ENCODE measurements at regions not wholly inside any gene's neighbourhood (a gene's known extent, or its start where the extent isn't known, plus 50 kb on each side); places are given as distances from the start of the nearest gene placed in this dataset.

DNA sequence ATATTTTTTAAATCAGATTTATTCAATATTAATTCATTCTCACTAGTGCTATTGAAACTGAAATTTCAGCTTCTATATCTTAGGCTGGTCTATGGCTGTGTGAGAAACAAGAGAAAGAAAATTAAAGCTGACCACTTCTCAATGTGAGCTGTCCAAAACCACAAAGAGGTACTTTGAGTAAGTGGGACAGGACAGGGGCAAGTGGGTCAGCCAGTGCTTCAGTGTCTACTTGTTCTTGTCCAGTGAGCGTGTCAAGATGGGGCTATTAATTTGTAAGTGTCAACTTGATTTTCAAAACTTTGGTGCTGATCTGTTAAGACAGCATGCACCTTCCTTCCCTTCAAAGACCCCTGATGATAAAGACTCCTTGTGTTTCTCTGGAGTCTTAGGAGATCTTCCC, 533.9 kb downstream of the PLPP3 start:
- no peaks in the 10 kb centered on the region for H3K36me3 ChIP-seq (replicated peaks in 1 of 2; ENCODE audit: control insufficient read depth in 1 of 2, insufficient read depth in 2 of 2, low read length in 2 of 2)
- no peak for DNase-seq
- no peaks in the 10 kb centered on the region for H3K9me3 ChIP-seq (replicated peaks in 1 of 2; ENCODE audit: control insufficient read depth in 1 of 2, insufficient read depth in 1 of 2, low read length in 2 of 2)
- intact Hi-C loops (cut with micrococcal nuclease): no loop called here
- H3K4me2 ChIP-seq (replicated peaks; ENCODE audit: extremely low read depth, low read length, poor library complexity, severe bottlenecking): no peak overlapping the region
- H3K4me1 Mint-ChIP-seq: no peaks in the 10 kb centered on the region
- H3K27ac Mint-ChIP-seq: no peak overlapping the region
- TF ChIP-seq, protein P1, sequence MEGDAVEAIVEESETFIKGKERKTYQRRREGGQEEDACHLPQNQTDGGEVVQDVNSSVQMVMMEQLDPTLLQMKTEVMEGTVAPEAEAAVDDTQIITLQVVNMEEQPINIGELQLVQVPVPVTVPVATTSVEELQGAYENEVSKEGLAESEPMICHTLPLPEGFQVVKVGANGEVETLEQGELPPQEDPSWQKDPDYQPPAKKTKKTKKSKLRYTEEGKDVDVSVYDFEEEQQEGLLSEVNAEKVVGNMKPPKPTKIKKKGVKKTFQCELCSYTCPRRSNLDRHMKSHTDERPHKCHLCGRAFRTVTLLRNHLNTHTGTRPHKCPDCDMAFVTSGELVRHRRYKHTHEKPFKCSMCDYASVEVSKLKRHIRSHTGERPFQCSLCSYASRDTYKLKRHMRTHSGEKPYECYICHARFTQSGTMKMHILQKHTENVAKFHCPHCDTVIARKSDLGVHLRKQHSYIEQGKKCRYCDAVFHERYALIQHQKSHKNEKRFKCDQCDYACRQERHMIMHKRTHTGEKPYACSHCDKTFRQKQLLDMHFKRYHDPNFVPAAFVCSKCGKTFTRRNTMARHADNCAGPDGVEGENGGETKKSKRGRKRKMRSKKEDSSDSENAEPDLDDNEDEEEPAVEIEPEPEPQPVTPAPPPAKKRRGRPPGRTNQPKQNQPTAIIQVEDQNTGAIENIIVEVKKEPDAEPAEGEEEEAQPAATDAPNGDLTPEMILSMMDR (IDR thresholded peaks at IDR 0.05): no peak
- H3K4me3 ChIP-seq (replicated peaks in 1 of 3; ENCODE audit: low read depth in 2 of 3, low read length in 3 of 3): no peak overlapping the region
- H3K79me2 ChIP-seq (ENCODE audit: insufficient read depth, low read length): no peaks in the 10 kb centered on the region
- H3K9me3 Mint-ChIP-seq: peaks cover 0 to 8% (median 0%) of the 10 kb centered on the region in 7 donors
- H3K27me3 ChIP-seq (ENCODE audit: control insufficient read depth in 2 of 2, insufficient read depth in 2 of 2, low read length in 2 of 2): no peaks in the 10 kb centered on the region
- WGBS (ENCODE audit: insufficient coverage): no CpG with 5 or more reads among the region's 1 CpG
- no peak overlapping the region for H3K9ac ChIP-seq (ENCODE audit: insufficient read depth, low read length, poor library complexity, severe bottlenecking)
- no peaks in the 10 kb centered on the region for H3K36me3 Mint-ChIP-seq
- H4K20me1 ChIP-seq (ENCODE audit: insufficient read depth, low read length): no peaks in the 10 kb centered on the region
- no peak overlapping the region for H3K27ac ChIP-seq (ENCODE audit: low read depth in 1 of 2, low read length in 2 of 2)
- H3K27me3 Mint-ChIP-seq (ENCODE audit: low read depth in 3 of 3): peaks cover 0 to 6% (median 2%) of the 10 kb centered on the region in 3 donors
- H3K4me1 ChIP-seq (ENCODE audit: control insufficient read depth in 1 of 2, insufficient read depth in 2 of 2, low read length in 2 of 2): no peaks in the 10 kb centered on the region
- no peak overlapping the region for H2AFZ ChIP-seq (ENCODE audit: insufficient read depth, low read depth, low read length, poor library complexity, severe bottlenecking)
- H3K4me3 Mint-ChIP-seq: no peak overlapping the region

GRCh38 chr1:56045062-56045461, 534.3 kb downstream of the PLPP3 start:
- WGBS (ENCODE audit: insufficient coverage): no CpG with 5 or more reads among the region's 3 CpGs
- Histone ChIP-seq H3K79me2 (ENCODE audit: insufficient read depth, low read length) (no peaks in the 10 kb centered on the region), H3K9ac (ENCODE audit: insufficient read depth, low read length, poor library complexity, severe bottlenecking) (no peak overlapping the region), H3K4me2 (replicated peaks; ENCODE audit: extremely low read depth, low read length, poor library complexity, severe bottlenecking) (no peak overlapping the region), H3K9me3 (replicated peaks in 1 of 2; ENCODE audit: control insufficient read depth in 1 of 2, insufficient read depth in 1 of 2, low read length in 2 of 2) (no peaks in the 10 kb centered on the region), H2AFZ (ENCODE audit: insufficient read depth, low read depth, low read length, poor library complexity, severe bottlenecking) (no peak overlapping the region), H3K4me1 (ENCODE audit: control insufficient read depth in 1 of 2, insufficient read depth in 2 of 2, low read length in 2 of 2) (no peaks in the 10 kb centered on the region), H3K36me3 (replicated peaks in 1 of 2; ENCODE audit: control insufficient read depth in 1 of 2, insufficient read depth in 2 of 2, low read length in 2 of 2) (no peaks in the 10 kb centered on the region), H4K20me1 (ENCODE audit: insufficient read depth, low read length) (no peaks in the 10 kb centered on the region), H3K27me3 (ENCODE audit: control insufficient read depth in 2 of 2, insufficient read depth in 2 of 2, low read length in 2 of 2) (no peaks in the 10 kb centered on the region), H3K4me3 (replicated peaks in 1 of 3; ENCODE audit: low read depth in 2 of 3, low read length in 3 of 3) (no peak overlapping the region), H3K27ac (ENCODE audit: low read depth in 1 of 2, low read length in 2 of 2) (no peak overlapping the region)
- TF ChIP-seq, protein P1 (IDR thresholded peaks at IDR 0.05): no peak
- peaks cover 0 to 6% (median 2%) of the 10 kb centered on the region in 3 donors for H3K27me3 Mint-ChIP-seq (ENCODE audit: low read depth in 3 of 3)
- H3K9me3 Mint-ChIP-seq: peaks cover 0 to 8% (median 0%) of the 10 kb centered on the region in 7 donors
- intact Hi-C loops (cut with micrococcal nuclease): no loop called here
- H3K4me1 Mint-ChIP-seq: no peaks in the 10 kb centered on the region
- no peaks in the 10 kb centered on the region for H3K36me3 Mint-ChIP-seq
- no peak overlapping the region for H3K27ac Mint-ChIP-seq
- no peak overlapping the region for H3K4me3 Mint-ChIP-seq
- DNase-seq: no peak

Data from CD14-positive monocyte (primary cell).